CD14-positive monocyte (primary cell): ENCODE measurements at regions not wholly inside any gene's neighbourhood (a gene's known extent, or its start where the extent isn't known, plus 50 kb on each side); places are given as distances from the start of the nearest gene placed in this dataset.

Source experiments
- DNase-seq, 3 donors: peaks; one replicate each; pipeline ENCODE4 v3.0.0-alpha.2; 2011 to 2022
- H2AFZ ChIP-seq: 2 replicates; pipeline ENCODE4 v1.6.0; 2012; ENCODE audit warnings: mild to moderate bottlenecking, low read depth, low read length, inconsistent platforms; ENCODE audit not compliant: insufficient read depth, poor library complexity, severe bottlenecking
- H3K27ac ChIP-seq, 2 donors: 1 replicate in 1 of 2; 2 replicates in 1 of 2; pipeline ENCODE4 v1.5.1; 2012 to 2013; ENCODE audit warnings: low read length in 2 of 2, control low read depth in 1 of 2, inconsistent platforms in 1 of 2, low read depth in 1 of 2, mild to moderate bottlenecking in 1 of 2
- H3K27me3 ChIP-seq, 2 donors: one replicate each; pipeline versions ENCODE4 v1.6.0 to v1.6.1; 2011 to 2013; ENCODE audit warnings: low read length in 2 of 2; ENCODE audit not compliant: control insufficient read depth in 2 of 2, insufficient read depth in 2 of 2
- H3K36me3 ChIP-seq, 2 donors: replicated peaks in 1 of 2; 1 replicate in 1 of 2; 2 replicates in 1 of 2; pipeline versions ENCODE4 v1.5.1 to v1.6.1; 2012 to 2013; ENCODE audit warnings: low read length in 2 of 2, control low read depth in 1 of 2, inconsistent platforms in 1 of 2, mild to moderate bottlenecking in 1 of 2; ENCODE audit not compliant: insufficient read depth in 2 of 2, control insufficient read depth in 1 of 2
- H3K4me1 ChIP-seq, 2 donors: 1 replicate in 1 of 2; 2 replicates in 1 of 2; pipeline versions ENCODE4 v1.5.1 to v1.6.1; 2012 to 2013; ENCODE audit warnings: low read length in 2 of 2, control low read depth in 1 of 2, inconsistent platforms in 1 of 2, mild to moderate bottlenecking in 1 of 2, moderate library complexity in 1 of 2; ENCODE audit not compliant: insufficient read depth in 2 of 2, control insufficient read depth in 1 of 2
- H3K4me2 ChIP-seq: replicated peaks from 2 replicates; pipeline ENCODE3; 2012; ENCODE audit warnings: low read length, moderate library complexity, mild to moderate bottlenecking; ENCODE audit not compliant: poor library complexity, severe bottlenecking; ENCODE audit errors: extremely low read depth
- H3K4me3 ChIP-seq, 3 experiments: fragments of 200-600 bp in 1 of 3; sonication (generic) in 1 of 3; replicated peaks in 1 of 3; 1 replicate in 2 of 3; 2 replicates in 1 of 3; pipeline ENCODE4 v1.5.1; 2011 to 2013; ENCODE audit warnings: low read length in 3 of 3, mild to moderate bottlenecking in 3 of 3, control low read depth in 2 of 3, low read depth in 2 of 3, inconsistent platforms in 1 of 3, moderate library complexity in 1 of 3
- H3K79me2 ChIP-seq: 2 replicates; pipeline ENCODE4 v1.6.0; 2012; ENCODE audit warnings: mild to moderate bottlenecking, control low read depth, inconsistent platforms, low read length, moderate library complexity; ENCODE audit not compliant: insufficient read depth
- H3K9ac ChIP-seq: 2 replicates; pipeline ENCODE4 v1.6.0; 2017; ENCODE audit warnings: low read length, mild to moderate bottlenecking; ENCODE audit not compliant: insufficient read depth, poor library complexity, severe bottlenecking
- H3K9me3 ChIP-seq, 2 donors: replicated peaks in 1 of 2; 1 replicate in 1 of 2; 2 replicates in 1 of 2; pipeline versions ENCODE4 v1.5.1 to v1.6.1; 2012 to 2013; ENCODE audit warnings: low read length in 2 of 2, control low read depth in 1 of 2; ENCODE audit not compliant: control insufficient read depth in 1 of 2, insufficient read depth in 1 of 2
- H4K20me1 ChIP-seq: 2 replicates; pipeline ENCODE4 v1.6.0; 2012; ENCODE audit warnings: mild to moderate bottlenecking, low read length, control low read depth, moderate library complexity; ENCODE audit not compliant: insufficient read depth
- H3K27ac Mint-ChIP-seq, 7 donors: one replicate each; pipeline ENCODE4 v1.8.0; 2020; ENCODE audit warnings: mild to moderate bottlenecking in 7 of 7, mixed read lengths in 7 of 7, moderate library complexity in 6 of 7, inconsistent platforms in 2 of 7
- H3K27me3 Mint-ChIP-seq, 3 donors: one replicate each; pipeline ENCODE4 v1.8.0; 2021 to 2022; ENCODE audit warnings: low read depth in 3 of 3, mild to moderate bottlenecking in 3 of 3, mixed read lengths in 3 of 3, moderate library complexity in 3 of 3, inconsistent platforms in 1 of 3
- H3K36me3 Mint-ChIP-seq, 2 donors: one replicate each; pipeline ENCODE4 v1.8.0; 2020; ENCODE audit warnings: mixed read lengths in 2 of 2, inconsistent platforms in 1 of 2, mild to moderate bottlenecking in 1 of 2
- H3K4me1 Mint-ChIP-seq: one replicate; pipeline ENCODE4 v1.8.0; 2020; ENCODE audit warnings: mild to moderate bottlenecking, mixed read lengths
- H3K4me3 Mint-ChIP-seq, 2 donors: one replicate each; pipeline ENCODE4 v1.8.0; 2020; ENCODE audit warnings: mild to moderate bottlenecking in 2 of 2, mixed read lengths in 2 of 2, moderate library complexity in 1 of 2
- H3K9me3 Mint-ChIP-seq, 7 donors: one replicate each; pipeline ENCODE4 v1.8.0; 2020 to 2022; ENCODE audit warnings: mixed read lengths in 7 of 7, mild to moderate bottlenecking in 6 of 7, moderate library complexity in 6 of 7, inconsistent platforms in 2 of 7
- CTCF ChIP-seq: fragments of 200-600 bp; IDR thresholded peaks from one replicate; pipeline ENCODE4 v1.8.0; 2022; ENCODE audit warnings: antibody characterized with exemption, mild to moderate bottlenecking
- WGBS: methylation state at CpG from one replicate; pipeline ENCODE4 v1.1.5; 2013; ENCODE audit warnings: missing lambda C conversion rate; ENCODE audit not compliant: insufficient coverage; 5-methylcytosine and 5-hydroxymethylcytosine counted together
- intact Hi-C, 2 donors: fragments of 100-400 bp; cut with micrococcal nuclease; formaldehyde crosslinking; loops; one replicate each; pipeline versions ENCODE4 v1.15.0 to v1.15.1; 2023

- Mint-ChIP-seq H3K4me3 (no peak overlapping the region), H3K27ac (no peak overlapping the region), H3K36me3 (no peaks in the 10 kb centered on the region), H3K27me3 (no peaks in the 10 kb centered on the region), H3K4me1 (no peaks in the 10 kb centered on the region), H3K9me3 (peaks cover 0 to 5% (median 0%) of the 10 kb centered on the region in 7 donors)
- no CpG with 5 or more reads among the region's 1 CpG for WGBS
- no peaks in the 10 kb centered on the region for H3K9me3 ChIP-seq
- no peak overlapping the region for H2AFZ ChIP-seq
- no peak for TF ChIP-seq CTCF
- intact Hi-C loops, result no loop called here
- no peaks in the 10 kb centered on the region for H4K20me1 ChIP-seq
- H3K9ac ChIP-seq, result no peak overlapping the region
- H3K27ac ChIP-seq, result no peak overlapping the region
- H3K4me1 ChIP-seq, result no peaks in the 10 kb centered on the region
- H3K27me3 ChIP-seq, result no peaks in the 10 kb centered on the region
- no peaks in the 10 kb centered on the region for H3K79me2 ChIP-seq
- no peak overlapping the region for H3K4me2 ChIP-seq
- no peak for DNase-seq
- H3K4me3 ChIP-seq, result no peak overlapping the region
- no peaks in the 10 kb centered on the region for H3K36me3 ChIP-seq
Measured at GRCh38 chr9:29575219-29575618, 2001.9 kb upstream of the C9orf72 start.

- Histone ChIP-seq H3K4me3 (no peak overlapping the region), H3K9ac (no peak overlapping the region), H2AFZ (no peak overlapping the region), H3K9me3 (no peaks in the 10 kb centered on the region), H3K27ac (no peak overlapping the region), H3K4me2 (no peak overlapping the region), H4K20me1 (no peaks in the 10 kb centered on the region), H3K36me3 (no peaks in the 10 kb centered on the region), H3K27me3 (no peaks in the 10 kb centered on the region), H3K4me1 (no peaks in the 10 kb centered on the region), H3K79me2 (no peaks in the 10 kb centered on the region)
- no peak overlapping the region for H3K4me3 Mint-ChIP-seq
- DNase-seq, result no peak
- no peak overlapping the region for H3K27ac Mint-ChIP-seq
- no peaks in the 10 kb centered on the region for H3K4me1 Mint-ChIP-seq
- peaks cover 1 to 12% (median 2%) of the 10 kb centered on the region in 7 donors for H3K9me3 Mint-ChIP-seq
- H3K36me3 Mint-ChIP-seq, result no peaks in the 10 kb centered on the region
- intact Hi-C loops, result no loop called here
- no peak for TF ChIP-seq CTCF
- no CpG with 5 or more reads among the region's 2 CpGs for WGBS
- H3K27me3 Mint-ChIP-seq, result no peaks in the 10 kb centered on the region
Measured at GRCh38 chr9:29588361-29588760, 2015.1 kb upstream of the C9orf72 start.
